ENCODE measurements at regions not wholly inside any gene's neighbourhood (a gene's known extent, or its start where the extent isn't known, plus 50 kb on each side); places are given as distances from the start of the nearest gene placed in this dataset.
"Not testable (repeated sequence)": the region's sequence is repeated elsewhere in the genome, so short reads cannot be mapped to it uniquely, and the experiment has no call there.

GRCh38 chr3:13740795-13741194 is 139.1 kb downstream of the WNT7A start:
- Histone ChIP-seq H3K27me3 (no peaks in the 10 kb centered on the region), H3K36me3 (no peaks in the 10 kb centered on the region), H3K9me3 (peaks cover 62% of the 10 kb centered on the region), H3K4me2 (no peak overlapping the region), H4K20me1 (no peaks in the 10 kb centered on the region), H3K4me1 (no peaks in the 10 kb centered on the region), H3K27ac (no peak overlapping the region), H3K4me3 (no peak overlapping the region), H3K9ac (no peak overlapping the region)
- TF ChIP-seq Cebpa-rat (IDR thresholded peaks at IDR 0.05): no peak

- H3K9me3 ChIP-seq: peaks cover 52% of the 10 kb centered on the region
- H3K27ac ChIP-seq, H3K4me3 ChIP-seq, H3K4me1 ChIP-seq, H3K27me3 ChIP-seq, H4K20me1 ChIP-seq, H3K36me3 ChIP-seq, H3K9ac ChIP-seq, H3K4me2 ChIP-seq: not testable (repeated sequence)
Observed at GRCh38 chr3:13733726-13734125, 146.1 kb downstream of the WNT7A start.

- no peaks in the 10 kb centered on the region for H3K36me3 ChIP-seq
- no peak for TF ChIP-seq Cebpa-rat (IDR thresholded peaks at IDR 0.05)
- H3K4me3 ChIP-seq: no peak overlapping the region
- no peaks in the 10 kb centered on the region for H3K27me3 ChIP-seq
- no peak overlapping the region for H3K9ac ChIP-seq
- H3K4me1 ChIP-seq: no peaks in the 10 kb centered on the region
- no peak overlapping the region for H3K27ac ChIP-seq
- H3K9me3 ChIP-seq: peaks cover 2% of the 10 kb centered on the region; the same call in 1 of the 2 replicates
- no peak overlapping the region for H3K4me2 ChIP-seq
- no peaks in the 10 kb centered on the region for H4K20me1 ChIP-seq
Observed at GRCh38 chr3:13728487-13728886, 151.4 kb downstream of the WNT7A start.

- H3K27ac ChIP-seq: no peak overlapping the region
- H3K36me3 ChIP-seq: no peaks in the 10 kb centered on the region
Observed at GRCh38 chr3:13727890-13728289, 152.0 kb downstream of the WNT7A start.

GRCh38 chr3:13723676-13724207 is 156.1 kb downstream of the WNT7A start:
- Histone ChIP-seq H3K27ac (no peak overlapping the region), H3K36me3 (no peaks in the 10 kb centered on the region), H3K4me1 (no peaks in the 10 kb centered on the region), H3K27me3 (no peaks in the 10 kb centered on the region), H3K4me2 (no peak overlapping the region), H3K9ac (no peak overlapping the region), H4K20me1 (no peaks in the 10 kb centered on the region), H3K4me3 (no peak overlapping the region), H3K9me3 (no peaks in the 10 kb centered on the region)
- no peak for TF ChIP-seq Cebpa-rat (IDR thresholded peaks at IDR 0.05)

More at GRCh38 chr3:13727890-13728289, 152.0 kb downstream of the WNT7A start:
- Histone ChIP-seq H3K4me2 (no peak overlapping the region), H3K4me1 (no peaks in the 10 kb centered on the region), H3K9ac (no peak overlapping the region), H3K4me3 (no peak overlapping the region), H4K20me1 (no peaks in the 10 kb centered on the region), H3K9me3 (no peaks in the 10 kb centered on the region), H3K27me3 (no peaks in the 10 kb centered on the region)
- no peak for TF ChIP-seq Cebpa-rat (IDR thresholded peaks at IDR 0.05)

- Histone ChIP-seq H3K9me3 (no peaks in the 10 kb centered on the region), H4K20me1 (no peaks in the 10 kb centered on the region), H3K4me2 (no peak overlapping the region), H3K9ac (no peak overlapping the region), H3K36me3 (no peaks in the 10 kb centered on the region), H3K27ac (no peak overlapping the region), H3K4me1 (no peaks in the 10 kb centered on the region), H3K4me3 (no peak overlapping the region), H3K27me3 (no peaks in the 10 kb centered on the region)
- TF ChIP-seq Cebpa-rat (IDR thresholded peaks at IDR 0.05): no peak
Observed at GRCh38 chr3:13722178-13722577, 157.7 kb downstream of the WNT7A start.

GRCh38 chr3:13718436-13718835 is 161.4 kb downstream of the WNT7A start:
- no peaks in the 10 kb centered on the region for H3K36me3 ChIP-seq
- H3K9me3 ChIP-seq: peaks cover 5% of the 10 kb centered on the region; the same call in 1 of the 2 replicates

GRCh38 chr3:13718000-13718399 is 161.9 kb downstream of the WNT7A start:
- Histone ChIP-seq H3K9ac (no peak overlapping the region), H3K36me3 (no peaks in the 10 kb centered on the region), H3K4me2 (no peak overlapping the region), H3K4me1 (no peaks in the 10 kb centered on the region), H3K27me3 (no peaks in the 10 kb centered on the region), H4K20me1 (no peaks in the 10 kb centered on the region), H3K9me3 (peaks cover 9% of the 10 kb centered on the region), H3K27ac (no peak overlapping the region), H3K4me3 (no peak overlapping the region)
- TF ChIP-seq Cebpa-rat (IDR thresholded peaks at IDR 0.05): no peak

More at GRCh38 chr3:13718436-13718835, 161.4 kb downstream of the WNT7A start:
- Histone ChIP-seq H4K20me1 (no peaks in the 10 kb centered on the region), H3K27me3 (no peaks in the 10 kb centered on the region), H3K4me2 (no peak overlapping the region), H3K4me1 (no peaks in the 10 kb centered on the region), H3K27ac (no peak overlapping the region), H3K9ac (no peak overlapping the region), H3K4me3 (no peak overlapping the region)
- TF ChIP-seq Cebpa-rat (IDR thresholded peaks at IDR 0.05): no peak

GRCh38 chr3:13717222-13717895 is 162.5 kb downstream of the WNT7A start:
- H3K4me3 ChIP-seq: no peak overlapping the region
- H3K27me3 ChIP-seq: no peaks in the 10 kb centered on the region
- H3K9me3 ChIP-seq: peaks cover 15% of the 10 kb centered on the region
- no peaks in the 10 kb centered on the region for H4K20me1 ChIP-seq
- no peak overlapping the region for H3K27ac ChIP-seq
- no peak overlapping the region for H3K9ac ChIP-seq
- no peak overlapping the region for H3K4me2 ChIP-seq
- no peak for TF ChIP-seq Cebpa-rat (IDR thresholded peaks at IDR 0.05)
- no peaks in the 10 kb centered on the region for H3K4me1 ChIP-seq
- no peaks in the 10 kb centered on the region for H3K36me3 ChIP-seq

- Histone ChIP-seq H3K36me3 (no peaks in the 10 kb centered on the region), H4K20me1 (no peaks in the 10 kb centered on the region), H3K27ac (no peak overlapping the region)
Observed at GRCh38 chr3:13716540-13717221, 163.2 kb downstream of the WNT7A start.

More at GRCh38 chr3:13716540-13717221, 163.2 kb downstream of the WNT7A start:
- no peak for TF ChIP-seq Cebpa-rat (IDR thresholded peaks at IDR 0.05)
- no peak overlapping the region for H3K9ac ChIP-seq
- no peak overlapping the region for H3K4me2 ChIP-seq
- H3K4me3 ChIP-seq: no peak overlapping the region
- H3K4me1 ChIP-seq: no peaks in the 10 kb centered on the region
- no peaks in the 10 kb centered on the region for H3K27me3 ChIP-seq
- peaks cover 22% of the 10 kb centered on the region for H3K9me3 ChIP-seq
